ENCODE measurements at regions not wholly inside any gene's neighbourhood (a gene's known extent, or its start where the extent isn't known, plus 50 kb on each side); places are given as distances from the start of the nearest gene placed in this dataset.

GRCh38 chr7:149622444-149623210, 125.0 kb upstream of the ZNF746 start:
- intact Hi-C loops (cut with DNase I): no loop called here
- WGBS: 70% methylated on average over 10 of the region's 10 CpGs
- Histone ChIP-seq H3K27ac (replicated peaks in 1 of 4) (peak overlapping the region in 1 of 4 donors; percentile 26), H3K9me3 (no peaks in the 10 kb centered on the region), H3K4me1 (peaks cover 18 to 39% (median 33%) of the 10 kb centered on the region in 4 donors), H3K27me3 (no peaks in the 10 kb centered on the region), H3K36me3 (peaks cover 35 to 38% (median 37%) of the 10 kb centered on the region in 4 donors), H3K4me3 (peak overlapping the region; percentile 92 to 99 (median 98))
- no peak for DNase-seq (ENCODE audit: extremely low spot score)
- TF ChIP-seq EP300 (IDR thresholded peaks at IDR 0.05): no peak
- TF ChIP-seq POLR2A (IDR thresholded peaks at IDR 0.05; ENCODE audit: low read depth): no peak
- TF ChIP-seq, protein P1, sequence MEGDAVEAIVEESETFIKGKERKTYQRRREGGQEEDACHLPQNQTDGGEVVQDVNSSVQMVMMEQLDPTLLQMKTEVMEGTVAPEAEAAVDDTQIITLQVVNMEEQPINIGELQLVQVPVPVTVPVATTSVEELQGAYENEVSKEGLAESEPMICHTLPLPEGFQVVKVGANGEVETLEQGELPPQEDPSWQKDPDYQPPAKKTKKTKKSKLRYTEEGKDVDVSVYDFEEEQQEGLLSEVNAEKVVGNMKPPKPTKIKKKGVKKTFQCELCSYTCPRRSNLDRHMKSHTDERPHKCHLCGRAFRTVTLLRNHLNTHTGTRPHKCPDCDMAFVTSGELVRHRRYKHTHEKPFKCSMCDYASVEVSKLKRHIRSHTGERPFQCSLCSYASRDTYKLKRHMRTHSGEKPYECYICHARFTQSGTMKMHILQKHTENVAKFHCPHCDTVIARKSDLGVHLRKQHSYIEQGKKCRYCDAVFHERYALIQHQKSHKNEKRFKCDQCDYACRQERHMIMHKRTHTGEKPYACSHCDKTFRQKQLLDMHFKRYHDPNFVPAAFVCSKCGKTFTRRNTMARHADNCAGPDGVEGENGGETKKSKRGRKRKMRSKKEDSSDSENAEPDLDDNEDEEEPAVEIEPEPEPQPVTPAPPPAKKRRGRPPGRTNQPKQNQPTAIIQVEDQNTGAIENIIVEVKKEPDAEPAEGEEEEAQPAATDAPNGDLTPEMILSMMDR (IDR thresholded peaks at IDR 0.05): no peak
- TF ChIP-seq POLR2AphosphoS5 (IDR thresholded peaks at IDR 0.05): no peak

DNA sequence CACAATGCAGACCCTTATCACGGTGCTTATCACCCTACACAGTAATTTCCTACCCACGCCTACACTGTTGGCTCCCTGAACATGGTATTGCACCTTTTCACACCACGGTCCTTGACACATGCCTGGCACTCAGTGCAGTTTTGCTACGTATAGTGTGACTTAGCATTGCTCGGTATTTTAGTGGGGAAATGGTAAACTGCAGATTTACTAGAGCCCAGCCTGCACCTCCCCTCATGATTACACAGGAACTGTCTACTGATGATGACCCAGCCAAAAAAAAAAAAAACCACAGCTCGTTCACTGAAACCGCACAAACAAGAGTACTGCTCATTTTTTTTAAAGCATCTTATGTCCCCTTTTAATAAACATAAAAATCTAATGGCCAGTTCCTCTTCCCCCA, 124.2 kb upstream of the ZNF746 start:
- no peak for DNase-seq (ENCODE audit: extremely low spot score)
- Histone ChIP-seq H3K27ac (replicated peaks in 1 of 4) (no peak overlapping the region), H3K36me3 (peaks cover 44 to 47% (median 46%) of the 10 kb centered on the region in 4 donors), H3K4me3 (no peak overlapping the region), H3K9me3 (no peaks in the 10 kb centered on the region), H3K4me1 (peaks cover 18 to 39% (median 33%) of the 10 kb centered on the region in 4 donors), H3K27me3 (no peaks in the 10 kb centered on the region)
- WGBS: 78% methylated on average over 7 of the region's 7 CpGs
- intact Hi-C loops (cut with DNase I): no loop called here
- TF ChIP-seq POLR2AphosphoS5 (IDR thresholded peaks at IDR 0.05) (no peak), EP300 (IDR thresholded peaks at IDR 0.05) (no peak), POLR2A (IDR thresholded peaks at IDR 0.05; ENCODE audit: low read depth) (no peak)
- TF ChIP-seq, protein P1 (IDR thresholded peaks at IDR 0.05): no peak

DNA sequence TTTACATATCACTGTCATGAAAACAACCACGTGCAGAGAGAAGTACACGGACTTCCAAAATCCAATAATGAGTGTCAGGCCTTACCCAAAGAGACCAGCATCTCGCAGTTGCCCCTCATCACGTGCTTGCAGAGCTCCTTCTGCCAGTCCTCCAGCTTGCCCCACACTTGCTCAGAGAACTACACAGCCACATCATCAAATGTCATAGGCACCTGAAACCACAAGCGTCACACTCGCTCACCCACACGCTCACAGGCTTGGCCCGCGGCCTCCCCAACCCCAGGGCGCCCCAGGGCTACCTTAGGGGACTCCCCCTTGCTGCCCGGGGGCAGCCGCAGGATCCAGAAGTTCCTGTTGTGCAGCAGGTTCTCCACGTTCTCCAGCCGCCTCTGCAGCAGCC, 123.4 kb upstream of the ZNF746 start:
- no peak overlapping the region for H3K4me3 ChIP-seq
- 84% methylated on average over 11 of the region's 14 CpGs for WGBS
- no peaks in the 10 kb centered on the region for H3K9me3 ChIP-seq
- no peak overlapping the region for H3K27ac ChIP-seq (replicated peaks in 1 of 4)
- H3K4me1 ChIP-seq: peaks cover 18 to 37% (median 32%) of the 10 kb centered on the region in 4 donors
- TF ChIP-seq POLR2AphosphoS5 (IDR thresholded peaks at IDR 0.05): no peak
- no peak for TF ChIP-seq EP300 (IDR thresholded peaks at IDR 0.05)
- TF ChIP-seq POLR2A (IDR thresholded peaks at IDR 0.05; ENCODE audit: low read depth): no peak
- no peaks in the 10 kb centered on the region for H3K27me3 ChIP-seq
- intact Hi-C loops (cut with DNase I): no loop called here
- DNase-seq (ENCODE audit: extremely low spot score): no peak
- H3K36me3 ChIP-seq: peaks cover 46 to 55% (median 53%) of the 10 kb centered on the region in 4 donors

GRCh38 chr7:149616898-149617297, 119.3 kb upstream of the ZNF746 start:
- whole genome bisulfite sequencing: 75% methylated on average over 8 of the region's 8 CpGs

GRCh38 chr7:149615690-149616270, 118.2 kb upstream of the ZNF746 start:
- DNase-seq (ENCODE audit: extremely low spot score): no peak
- intact Hi-C loops (cut with DNase I): no loop called here
- peaks cover 0 to 4% (median 3%) of the 10 kb centered on the region in 4 donors for H3K4me1 ChIP-seq
- no peaks in the 10 kb centered on the region for H3K27me3 ChIP-seq
- H3K4me3 ChIP-seq: no peak overlapping the region
- no peaks in the 10 kb centered on the region for H3K9me3 ChIP-seq
- WGBS: 84% methylated on average over 13 of the region's 13 CpGs
- peaks cover 84 to 100% (median 97%) of the 10 kb centered on the region in 4 donors for H3K36me3 ChIP-seq
- H3K27ac ChIP-seq (replicated peaks in 1 of 4): no peak overlapping the region
- TF ChIP-seq EP300 (IDR thresholded peaks at IDR 0.05) (no peak), POLR2AphosphoS5 (IDR thresholded peaks at IDR 0.05) (no peak), POLR2A (IDR thresholded peaks at IDR 0.05; ENCODE audit: low read depth) (no peak)
- TF ChIP-seq, protein P1 (IDR thresholded peaks at IDR 0.05): no peak

More at GRCh38 chr7:149616898-149617297, 119.3 kb upstream of the ZNF746 start:
- TF ChIP-seq POLR2A (IDR thresholded peaks at IDR 0.05; ENCODE audit: low read depth) (no peak), POLR2AphosphoS5 (IDR thresholded peaks at IDR 0.05) (no peak)
- H3K9me3 ChIP-seq: no peaks in the 10 kb centered on the region
- peaks cover under 1 to 3% (median 1%) of the 10 kb centered on the region in 4 donors for H3K4me1 ChIP-seq
- H3K4me3 ChIP-seq: no peak overlapping the region
- intact Hi-C loops (cut with DNase I): no loop called here
- peaks cover 81 to 96% (median 91%) of the 10 kb centered on the region in 4 donors for H3K36me3 ChIP-seq
- H3K27me3 ChIP-seq: no peaks in the 10 kb centered on the region
- H3K27ac ChIP-seq (replicated peaks in 1 of 4): no peak overlapping the region
- no peak for DNase-seq (ENCODE audit: extremely low spot score)
